GM19043 (cell line): ENCODE measurements at regions not wholly inside any gene's neighbourhood (a gene's known extent, or its start where the extent isn't known, plus 50 kb on each side); places are given as distances from the start of the nearest gene placed in this dataset.

Experiments
- ATAC-seq: cut with Tn5 transposase; IDR thresholded peaks from one replicate; pipeline ENCODE4 v1.9.1; 2021; ENCODE audit warnings: low read depth; ENCODE audit not compliant: unreplicated experiment

DNA sequence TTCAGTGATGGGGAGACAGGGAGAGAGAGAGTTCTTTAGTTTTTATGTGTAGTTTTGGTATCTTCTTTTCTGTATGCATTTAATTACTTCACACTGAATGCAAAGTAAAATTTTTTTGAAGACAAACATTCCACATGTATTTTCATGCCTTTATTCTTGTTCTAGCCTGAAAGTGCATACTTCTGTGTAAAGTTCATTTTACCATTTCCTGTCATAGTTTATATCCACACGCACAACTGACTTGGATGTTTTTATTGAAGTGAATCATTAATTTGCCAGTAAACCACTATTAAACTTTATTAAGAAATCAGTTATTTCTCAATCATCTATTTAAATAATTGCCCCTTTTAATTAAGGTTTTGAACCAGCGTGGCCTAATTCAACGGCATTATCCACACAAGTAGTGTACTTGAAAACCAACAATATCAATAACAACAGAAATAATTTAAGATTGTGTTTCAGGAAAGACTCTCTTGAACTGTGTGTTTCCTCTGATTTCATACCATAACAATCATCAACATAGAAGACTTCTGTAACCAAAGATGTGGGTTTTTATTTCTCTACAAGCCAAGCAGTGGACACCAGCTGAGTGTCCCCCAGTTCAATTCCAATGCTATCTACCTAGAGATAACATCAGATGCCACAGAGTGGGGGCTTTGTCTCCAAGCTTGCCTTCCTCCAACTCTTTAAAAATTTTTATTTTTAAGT, 512.7 kb upstream of the JAG1 start:
- no peak for ATAC-seq

DNA sequence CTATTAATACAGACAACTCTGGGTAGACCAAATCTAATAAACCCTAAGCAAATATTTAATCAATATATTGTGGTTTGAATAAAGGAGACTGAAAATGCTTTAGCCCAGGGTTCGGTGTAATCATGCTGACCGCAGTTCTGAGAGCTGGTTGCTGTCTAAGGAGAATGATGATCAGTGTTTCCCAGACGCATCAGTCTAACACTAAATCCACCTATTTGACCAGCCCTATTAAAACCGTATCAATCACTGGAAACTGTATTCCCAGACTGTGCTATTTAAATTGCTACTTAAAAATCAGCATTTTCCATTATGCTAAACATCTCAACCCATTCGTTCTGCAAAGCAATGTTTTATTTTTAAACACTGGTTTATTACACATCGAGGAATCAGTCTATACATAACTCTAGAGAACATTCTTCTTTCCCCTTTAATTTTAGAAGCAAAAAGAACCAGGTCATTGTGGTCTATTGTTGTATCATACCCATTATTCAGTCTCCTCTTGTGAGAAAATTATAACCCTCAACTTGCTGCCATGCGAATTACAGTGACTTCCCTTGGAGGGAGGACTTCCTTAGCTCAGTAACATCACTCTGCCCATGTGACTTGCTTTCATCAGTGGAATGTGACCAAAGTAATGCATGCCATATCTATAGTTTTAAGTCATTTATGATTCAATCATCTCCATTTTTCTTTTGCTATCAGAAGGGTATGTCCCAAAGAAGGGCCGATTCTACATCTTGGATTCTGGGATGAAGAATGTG, 515.2 kb upstream of the JAG1 start:
- no peak for ATAC-seq

DNA sequence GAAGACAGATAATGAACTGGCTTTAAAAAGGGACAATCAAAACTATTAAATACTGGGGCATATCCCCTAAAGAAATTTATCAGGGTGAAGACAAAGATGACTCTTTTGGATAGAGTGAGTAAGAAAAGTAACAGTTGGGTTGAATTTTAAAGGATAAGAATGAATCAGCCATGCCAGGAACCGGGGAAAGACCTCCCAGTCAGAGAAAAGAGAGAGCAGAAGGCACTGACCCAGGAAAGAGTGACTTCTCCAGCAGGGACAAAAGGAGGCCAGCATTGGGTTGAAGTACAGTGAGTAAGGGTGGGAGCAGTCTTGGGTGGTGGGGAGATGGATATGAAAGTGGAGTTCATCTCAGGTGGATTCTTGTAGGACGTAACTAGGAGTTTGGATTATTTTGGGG, 516.9 kb upstream of the JAG1 start:
- ATAC-seq = no peak

DNA sequence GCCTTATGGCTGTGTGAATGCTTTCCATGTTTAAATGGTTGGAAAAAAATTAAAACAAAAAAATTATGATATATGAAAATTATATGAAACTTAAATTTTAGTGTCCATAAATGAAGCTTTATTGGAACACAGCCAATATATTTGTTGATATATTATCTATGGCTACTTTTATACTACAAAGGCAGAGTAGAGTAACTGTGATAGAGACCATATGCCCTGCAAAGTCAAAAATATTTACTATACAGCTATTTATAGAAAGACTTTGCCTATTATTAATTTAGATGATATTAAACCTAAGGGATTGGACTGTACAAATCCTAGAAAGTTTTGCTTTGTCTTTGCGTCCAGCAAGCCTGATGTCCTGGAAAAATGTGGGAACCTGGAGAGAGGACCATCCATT, 518.3 kb upstream of the JAG1 start:
- ATAC-seq = no peak

DNA sequence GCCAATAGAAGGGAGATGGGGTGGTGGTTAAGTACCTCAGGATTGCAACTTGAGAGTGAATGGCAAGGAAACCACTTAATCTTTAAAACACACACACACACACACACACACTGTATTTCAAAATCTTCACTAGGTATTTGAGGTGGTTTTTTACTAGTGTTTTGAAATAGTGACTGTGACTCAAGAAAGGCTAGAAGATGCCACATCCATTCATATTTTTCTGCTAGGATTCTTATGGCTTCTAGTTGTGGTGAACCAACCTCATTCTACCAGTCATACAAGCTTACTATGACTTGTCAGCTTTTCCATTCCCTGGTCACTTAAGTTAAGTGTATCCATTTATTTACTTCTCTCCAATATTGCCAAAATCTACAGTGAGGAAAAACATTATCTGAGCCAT, 519.4 kb upstream of the JAG1 start:
- ATAC-seq = no peak

DNA sequence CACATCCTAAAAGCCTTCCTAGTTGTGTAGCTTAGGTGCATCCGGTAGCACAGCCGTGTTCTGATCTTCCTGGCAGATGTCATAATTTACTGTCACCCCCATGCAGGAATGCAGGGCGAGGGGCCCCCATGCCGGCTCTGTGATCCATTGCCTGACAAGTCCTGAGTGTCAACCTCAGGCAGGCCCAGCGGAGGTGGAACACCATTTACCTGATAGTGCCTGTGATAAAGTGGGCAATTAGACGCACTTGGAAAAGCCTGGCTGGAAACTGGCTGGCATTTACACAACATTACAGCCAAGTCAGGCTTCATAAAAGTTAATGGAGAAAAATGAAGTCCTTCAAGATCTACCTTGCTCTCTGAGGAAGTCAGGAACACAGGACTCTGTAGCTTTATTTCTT, 521.4 kb upstream of the JAG1 start:
- ATAC-seq = no peak

DNA sequence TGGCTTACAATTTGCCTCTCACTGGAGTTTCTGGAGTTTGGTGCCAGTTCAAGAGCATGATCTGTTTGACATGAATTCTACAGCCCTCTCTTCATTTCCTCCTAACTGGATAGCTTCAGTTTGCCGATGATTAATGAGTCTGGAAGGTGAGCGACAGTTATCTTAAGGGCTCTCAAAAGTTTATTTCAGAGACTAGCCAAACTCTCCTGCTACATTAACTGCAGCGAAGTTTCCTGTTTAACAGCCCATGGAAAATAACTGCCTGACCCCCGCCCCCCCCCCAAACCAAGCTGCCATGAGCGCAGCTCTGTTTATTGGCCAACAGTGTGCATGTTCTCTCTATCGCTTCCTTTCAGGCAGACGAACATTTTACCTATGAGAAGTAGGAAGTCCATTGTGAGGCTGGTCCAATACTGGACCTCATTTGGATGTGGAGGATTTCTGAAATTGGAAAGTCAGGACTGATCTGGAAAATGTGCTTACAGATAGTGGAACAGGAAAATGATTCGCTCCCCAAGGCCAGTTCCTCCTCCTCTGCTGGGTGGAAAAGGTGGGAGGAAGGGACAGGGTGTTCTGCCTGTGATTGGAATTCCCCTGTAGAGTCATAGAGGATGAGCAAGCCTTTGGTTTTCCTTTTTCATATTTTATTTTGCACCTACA, 522.2 kb upstream of the JAG1 start:
- ATAC-seq = no peak

DNA sequence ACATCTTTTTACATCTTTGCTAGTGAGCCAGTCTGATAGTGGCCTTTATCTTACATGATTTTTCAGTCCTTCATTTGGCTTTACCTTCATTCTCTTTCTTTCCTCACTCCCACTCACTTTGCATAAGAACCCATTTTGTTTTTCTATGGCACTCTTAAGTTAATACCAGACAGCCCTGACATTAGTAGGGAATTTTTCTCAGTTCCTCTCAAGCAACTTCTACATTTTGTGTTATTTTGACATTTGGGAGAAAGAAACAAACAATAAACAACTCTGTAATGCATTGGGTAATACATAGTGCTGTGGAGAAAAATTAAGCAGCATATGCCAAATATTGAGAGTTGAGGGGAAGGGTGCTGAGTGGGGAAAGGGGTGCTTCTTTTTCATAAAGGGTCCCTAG, 524.1 kb upstream of the JAG1 start:
- no peak for ATAC-seq

DNA sequence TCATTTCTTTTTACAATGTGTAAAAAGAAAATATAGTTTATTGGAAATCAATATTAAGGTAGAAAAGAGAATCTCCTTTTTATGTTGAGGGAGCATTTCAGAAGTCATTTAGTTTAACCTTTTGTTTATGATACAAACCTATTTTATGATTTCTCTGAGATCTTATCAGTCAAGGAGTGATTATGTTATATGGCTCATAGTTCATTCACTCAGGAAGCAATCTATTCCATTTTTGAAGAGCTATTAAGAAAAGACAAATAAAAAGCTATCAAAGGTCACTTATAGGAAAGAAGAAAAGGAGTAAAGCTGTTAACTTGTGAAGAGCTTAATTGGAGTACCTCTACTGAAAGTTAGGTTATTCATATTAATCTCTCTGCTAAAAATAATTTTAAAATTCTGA, 526.6 kb upstream of the JAG1 start:
- no peak for ATAC-seq

DNA sequence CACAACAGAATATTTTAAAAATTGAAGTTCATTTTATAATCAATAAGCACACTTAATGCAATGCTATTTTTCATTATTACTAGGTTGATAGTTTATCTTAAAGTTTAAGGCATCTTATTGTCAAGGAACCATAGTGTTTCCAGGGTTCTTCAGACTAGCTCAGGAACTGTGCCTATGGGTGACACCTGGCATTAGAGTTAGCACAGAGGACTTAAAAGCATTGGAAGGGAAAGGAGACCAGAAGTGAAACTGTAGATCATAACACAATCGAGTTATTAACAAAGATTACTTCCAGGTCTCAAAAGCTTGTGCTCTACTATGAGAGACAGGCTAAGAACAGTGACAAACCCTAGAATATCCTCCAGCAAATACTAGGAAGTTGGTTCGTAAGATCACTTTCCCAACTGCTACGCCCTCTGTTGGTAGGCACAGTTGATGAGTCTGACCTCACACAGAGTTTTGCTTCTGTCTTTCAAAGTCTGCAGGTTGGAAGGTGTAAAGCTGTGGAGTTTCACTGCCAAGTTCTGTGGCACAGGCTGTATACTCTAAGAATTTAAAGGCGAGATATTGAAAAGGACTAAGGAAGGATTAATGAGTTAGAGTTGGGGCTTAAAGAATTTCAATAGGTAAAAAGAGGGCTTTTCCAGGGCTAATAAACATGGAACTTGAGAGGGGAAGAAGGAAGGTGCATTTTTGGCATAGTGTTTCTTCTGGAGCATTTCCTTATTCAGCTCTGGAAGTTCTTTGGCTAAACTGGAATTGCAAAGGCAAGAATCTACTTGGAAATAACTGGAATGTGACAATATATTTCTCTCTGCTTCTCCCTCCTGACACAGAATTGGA, 531.3 kb upstream of the JAG1 start:
- ATAC-seq = no peak

DNA sequence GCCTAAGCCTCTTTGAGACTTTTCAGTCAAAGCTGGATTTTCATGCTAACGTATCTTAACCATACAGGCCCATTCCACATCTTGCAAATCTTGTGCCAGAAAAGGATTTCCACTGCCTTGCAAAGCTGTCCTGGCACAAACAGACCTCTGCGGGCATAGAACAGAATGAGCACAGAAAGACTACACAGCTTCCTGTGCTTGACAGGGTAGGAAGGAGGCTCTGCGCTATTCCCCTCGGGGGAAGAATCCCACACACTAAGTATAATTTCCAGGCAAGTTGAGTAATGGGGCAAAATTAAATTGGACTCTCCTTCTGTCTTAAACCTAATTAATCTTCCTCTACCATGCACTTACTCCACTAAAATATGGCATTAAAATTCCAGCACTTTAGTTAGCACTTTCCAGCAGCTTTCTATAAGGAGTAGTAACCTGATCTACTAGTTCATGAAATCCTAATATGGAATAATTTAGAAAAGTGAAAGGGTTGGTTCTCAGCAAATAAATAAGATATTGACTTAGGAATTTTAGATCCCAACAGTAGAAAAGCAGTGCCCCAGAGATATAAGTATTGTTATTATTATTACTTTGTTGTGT, 532.1 kb upstream of the JAG1 start:
- no peak for ATAC-seq

DNA sequence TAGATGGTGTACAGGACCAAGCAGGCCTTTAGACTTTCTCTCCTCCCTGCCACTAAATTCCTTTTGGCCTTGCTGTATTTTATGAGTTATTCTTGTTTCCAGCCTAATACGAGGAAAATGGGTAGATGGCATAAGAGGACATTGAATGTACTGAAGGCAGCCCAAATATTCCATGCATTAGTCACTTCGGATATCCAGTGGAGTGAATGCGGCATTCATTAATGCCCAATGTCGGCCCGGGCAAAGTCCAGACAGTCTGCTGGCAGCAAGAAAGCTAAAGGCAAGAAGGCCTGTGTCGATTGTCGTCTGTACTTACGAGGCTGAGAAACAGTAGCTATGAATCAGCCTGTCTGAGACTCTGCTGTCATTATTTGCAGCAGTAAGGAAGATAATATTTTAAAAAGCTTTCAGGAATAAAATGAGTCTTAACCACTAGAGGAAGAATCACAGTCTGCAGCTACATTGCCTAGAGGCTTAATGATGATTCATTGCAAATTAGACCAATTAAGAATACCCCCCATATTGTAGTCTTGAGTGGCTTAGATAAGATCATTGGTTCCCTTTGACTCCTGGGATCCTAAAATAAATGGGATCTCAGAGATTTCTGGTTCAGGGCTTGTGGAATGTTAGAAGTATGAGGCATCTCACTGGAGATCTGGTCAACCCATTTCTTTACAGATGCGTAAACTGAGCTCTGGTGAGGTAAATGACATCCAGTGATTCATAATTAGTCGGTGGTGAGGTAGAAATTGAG, 534.1 kb upstream of the JAG1 start:
- no peak for ATAC-seq

DNA sequence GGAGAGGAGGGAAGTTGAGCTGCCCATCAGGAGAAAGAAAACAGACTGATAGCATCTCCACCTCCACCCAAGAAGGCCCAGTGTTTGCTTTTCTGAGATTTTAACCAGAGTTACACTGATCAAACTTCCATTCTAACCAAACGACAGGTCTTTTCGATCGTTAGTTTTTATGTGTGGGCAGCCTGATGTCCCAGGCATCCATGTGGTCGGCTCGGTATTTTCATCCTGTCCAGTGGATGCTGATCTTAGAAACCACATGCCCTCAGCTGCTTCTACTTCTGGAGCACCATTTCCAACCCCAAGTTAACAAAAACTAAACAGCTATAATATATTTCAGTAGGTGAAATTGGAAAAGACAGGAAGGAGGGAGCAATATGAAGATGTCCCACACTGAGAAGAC, 536.8 kb upstream of the JAG1 start:
- no peak for ATAC-seq

DNA sequence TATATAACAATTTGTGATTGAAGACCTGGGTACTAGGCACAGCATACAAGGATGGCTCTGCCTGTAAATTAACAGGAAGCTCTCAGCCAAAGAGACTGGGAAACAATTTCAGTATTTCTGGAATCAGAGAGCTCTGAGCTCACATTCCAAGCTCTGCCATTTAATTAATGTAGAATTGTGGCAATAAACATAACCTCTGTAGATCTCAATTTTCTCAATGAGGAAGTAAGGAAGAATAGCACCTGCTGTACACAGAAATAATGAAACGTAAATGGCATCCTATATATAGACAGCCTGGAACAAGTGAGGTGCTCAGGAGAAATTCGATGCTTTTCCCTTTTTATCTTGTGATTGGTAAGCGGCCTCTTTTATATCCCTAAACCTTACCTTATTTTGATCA, 538.5 kb upstream of the JAG1 start:
- no peak for ATAC-seq

DNA sequence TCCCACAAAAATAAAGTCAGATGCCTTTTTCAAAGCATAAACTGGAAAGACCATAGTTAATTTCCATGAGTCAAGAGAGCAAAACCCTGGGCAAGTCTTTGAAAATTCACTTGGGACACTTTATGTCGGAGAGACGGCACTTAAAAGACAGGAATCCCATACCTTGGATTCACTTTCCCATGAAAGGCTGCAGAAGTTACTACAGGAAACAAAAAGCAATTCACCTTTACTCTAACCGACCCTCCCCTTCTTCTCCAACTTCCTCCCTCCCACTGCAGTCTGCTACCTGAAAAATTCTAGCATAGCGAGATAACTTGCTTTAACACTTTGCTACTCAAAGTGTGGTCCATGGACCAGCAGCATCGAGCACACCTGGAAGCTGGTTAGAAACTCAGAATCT, 539.1 kb upstream of the JAG1 start:
- no peak for ATAC-seq

DNA sequence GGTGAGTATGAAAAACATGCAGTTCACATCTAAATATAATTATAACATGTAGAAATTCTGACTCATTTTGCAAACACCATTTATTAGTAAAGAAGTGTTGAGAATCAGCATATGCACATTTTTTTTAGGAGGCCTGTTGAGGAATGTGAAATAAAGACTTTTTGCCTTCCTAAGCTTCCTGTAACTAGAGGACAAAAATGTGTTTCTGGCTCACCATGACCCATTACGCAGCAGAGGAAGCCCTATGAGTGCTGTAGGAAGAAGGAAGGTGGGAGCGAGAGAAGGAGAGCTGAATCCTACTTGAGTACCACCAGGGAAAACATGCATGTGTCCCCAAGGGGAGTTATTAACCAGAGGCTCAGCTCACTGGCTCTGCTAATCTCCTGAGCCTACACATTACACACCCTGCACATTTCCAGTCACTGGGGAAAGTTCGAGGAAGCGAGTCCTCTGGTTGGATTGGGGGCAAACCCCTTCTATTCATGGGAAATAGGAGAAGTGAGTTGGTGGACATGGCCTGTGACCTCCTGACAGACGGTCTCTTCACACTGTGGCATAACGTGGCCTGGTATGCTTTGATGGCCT, 540.5 kb upstream of the JAG1 start:
- ATAC-seq = no peak

DNA sequence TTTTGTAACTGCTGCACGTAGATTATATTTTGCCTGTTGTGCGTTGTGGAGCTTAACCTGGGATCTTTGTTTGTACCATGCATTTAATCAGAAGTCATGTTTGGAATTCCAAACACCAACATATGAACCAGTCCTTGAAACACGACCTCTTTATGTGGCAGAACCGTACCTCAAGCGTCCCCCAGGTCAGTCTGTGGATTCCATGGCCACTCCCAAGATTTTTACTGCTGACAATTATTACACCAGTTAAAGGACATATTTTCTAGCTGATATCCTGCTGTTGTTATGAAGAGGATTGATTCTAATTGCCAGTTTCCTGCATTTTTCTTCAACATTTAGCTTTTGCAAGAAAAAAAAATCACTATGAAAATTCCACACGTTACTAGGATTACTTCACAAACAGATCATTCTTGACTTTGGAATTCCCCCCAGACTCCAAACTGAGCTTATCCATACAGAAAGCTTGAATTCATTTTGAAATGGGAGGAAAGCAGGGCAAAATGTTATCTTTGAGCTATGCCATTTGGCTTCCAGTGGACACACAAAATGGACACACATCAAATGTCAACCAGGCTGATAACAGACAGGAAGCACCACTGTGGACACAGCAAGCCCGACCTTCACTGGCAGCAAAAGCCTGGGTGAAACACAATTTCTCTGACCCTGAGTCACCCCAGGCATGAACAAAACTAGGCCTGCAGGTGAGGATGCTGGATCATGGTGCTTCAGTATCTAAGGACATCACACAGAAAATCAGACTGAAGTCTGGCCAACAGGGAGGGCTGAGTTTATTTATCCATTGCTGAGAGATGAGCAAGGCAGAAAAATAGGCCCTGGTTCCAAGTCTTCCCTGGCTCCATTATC, 542.9 kb upstream of the JAG1 start:
- no peak for ATAC-seq

DNA sequence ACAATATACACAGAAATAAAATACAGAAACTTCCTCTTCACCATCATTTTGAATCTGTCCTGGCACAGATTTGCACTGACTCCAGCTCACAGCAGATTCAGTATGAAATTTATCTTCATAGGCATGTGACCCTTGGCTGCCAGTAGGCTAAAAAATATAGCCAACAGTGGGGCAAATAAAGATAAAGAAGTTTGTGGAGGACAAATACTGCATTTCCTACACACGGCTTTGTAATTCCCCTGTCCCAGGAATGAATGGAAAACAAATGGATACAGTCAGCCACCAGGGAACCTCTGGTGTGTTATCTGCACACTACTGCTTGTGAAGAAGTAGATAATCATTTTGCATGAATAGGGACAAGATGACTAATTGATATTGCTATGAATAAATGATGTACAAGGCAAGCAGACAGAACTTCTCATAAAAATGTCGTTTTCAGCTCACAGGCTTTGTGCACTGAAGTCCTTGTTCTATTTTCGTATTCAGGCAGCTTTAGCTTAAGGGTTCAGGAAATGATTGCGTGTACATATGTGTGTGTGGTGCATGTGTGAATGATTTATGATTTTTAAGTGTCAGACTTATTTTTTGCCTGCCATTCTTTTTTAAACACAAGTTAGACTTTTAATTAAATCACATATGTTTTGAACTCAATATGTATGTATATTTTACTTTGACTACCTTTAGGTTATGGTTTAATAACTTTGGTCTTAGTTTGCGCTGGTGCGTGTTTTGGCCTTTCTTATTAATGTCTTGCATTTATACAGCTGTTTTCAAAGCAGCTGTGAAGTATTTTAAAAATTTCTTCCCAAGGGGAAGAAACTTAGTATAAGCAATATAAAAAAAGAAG, 543.8 kb upstream of the JAG1 start:
- ATAC-seq = no peak
